ENCODE measurements at regions not wholly inside any gene's neighbourhood (a gene's known extent, or its start where the extent isn't known, plus 50 kb on each side); places are given as distances from the start of the nearest gene placed in this dataset.
"Not testable (repeated sequence)": the region's sequence is repeated elsewhere in the genome, so short reads cannot be mapped to it uniquely, and the experiment has no call there.

DNA sequence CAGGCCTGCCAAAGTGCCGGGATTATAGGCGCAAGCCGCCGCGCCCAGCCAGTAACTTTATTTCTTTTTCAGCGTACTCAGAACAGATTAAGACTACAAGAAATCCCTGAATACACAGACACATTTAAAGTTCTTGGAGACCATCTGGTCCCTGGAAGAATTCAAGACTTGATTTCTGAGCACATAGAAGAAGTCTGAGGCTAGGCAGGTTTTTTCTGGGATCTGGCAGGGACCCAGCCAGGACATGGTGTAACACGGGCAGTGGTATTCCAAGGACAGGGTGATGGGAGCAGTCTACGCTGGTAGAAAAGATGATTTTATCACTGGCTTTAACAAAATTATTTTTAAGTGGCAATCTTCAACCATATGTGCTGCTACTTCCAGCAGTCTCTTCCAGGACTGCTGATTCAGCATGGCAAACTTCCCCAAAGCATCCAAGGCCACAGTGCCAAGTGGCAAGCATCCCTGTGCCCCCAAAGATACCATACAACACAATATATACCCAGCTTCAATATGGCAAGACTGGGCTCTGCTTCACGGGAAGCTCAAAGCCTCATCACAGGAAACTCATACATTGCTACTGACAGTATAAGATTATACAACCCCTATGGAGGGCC, 105.2 kb upstream of the OR5AK2 start:
- no peak for DNase-seq

DNA sequence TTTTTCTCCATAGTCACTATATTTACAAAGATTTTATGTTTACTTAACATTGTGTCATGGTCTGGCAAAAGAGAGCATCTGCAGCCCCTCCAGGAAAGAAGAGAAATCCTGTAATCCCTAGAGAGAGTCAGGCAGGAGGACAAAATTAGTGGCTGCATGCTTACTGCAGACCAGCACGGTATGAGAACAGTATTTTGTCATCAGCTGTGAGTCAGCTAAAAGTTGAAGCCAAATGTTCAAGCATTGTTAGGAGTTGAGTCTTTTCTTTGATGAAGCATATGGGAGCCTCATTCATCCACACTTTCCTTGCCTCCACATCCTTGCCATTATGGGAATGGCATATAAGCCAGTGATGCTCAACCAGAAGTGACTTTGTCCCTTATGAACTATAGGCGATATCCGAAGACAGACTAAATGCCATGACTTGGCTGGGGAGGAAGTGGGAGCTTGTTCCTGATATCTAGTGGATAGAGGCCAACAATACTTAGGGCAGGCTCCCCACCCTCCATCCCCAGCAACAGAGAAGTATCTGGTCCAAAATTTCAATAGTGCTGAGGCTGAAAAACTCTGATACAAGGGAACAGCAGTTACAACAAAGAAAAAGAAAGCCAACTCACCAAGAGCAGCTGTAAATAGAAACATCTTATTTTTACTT, 112.0 kb upstream of the OR5AK2 start:
- DNase-seq = no peak

DNA sequence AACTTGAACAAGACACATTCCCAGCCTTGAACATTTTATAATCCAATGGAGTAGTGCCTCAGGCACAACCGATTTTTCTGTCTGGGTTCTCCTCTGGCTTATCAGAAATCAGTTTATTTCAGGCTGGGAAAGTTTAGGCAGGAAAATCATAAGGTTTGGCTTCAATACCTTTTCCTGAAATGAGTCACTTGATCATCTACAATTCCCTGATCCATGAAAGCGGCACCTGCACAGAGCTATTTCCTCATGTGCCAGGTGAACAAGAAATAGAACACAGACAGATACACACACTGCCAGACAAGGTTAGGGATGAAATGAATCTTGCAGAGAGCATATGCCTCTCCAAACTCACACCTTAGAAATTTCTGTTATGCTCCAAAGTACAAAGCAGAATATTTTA, 106.7 kb upstream of the OR9G4 start:
- DNase-seq = no peak

DNA sequence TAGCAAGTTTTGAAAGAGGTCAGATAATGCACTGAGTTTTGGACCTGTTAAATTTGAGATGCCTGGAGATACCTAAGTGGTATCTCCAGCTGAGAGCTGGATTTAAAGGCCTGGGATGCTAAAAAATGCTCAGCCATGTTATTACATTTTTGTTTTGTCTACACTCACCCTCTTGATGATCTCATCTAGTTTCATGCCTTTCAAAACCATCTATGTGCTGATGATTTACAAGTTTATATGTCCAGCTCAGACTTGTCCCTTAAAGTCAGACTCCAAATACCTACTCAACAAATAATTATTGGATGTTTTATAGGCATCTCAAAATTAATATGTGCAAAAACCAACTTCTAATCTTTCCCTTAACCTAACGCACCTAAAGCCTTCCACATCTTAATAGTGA, 103.6 kb upstream of the OR9G4 start:
- DNase-seq = no peak

DNA sequence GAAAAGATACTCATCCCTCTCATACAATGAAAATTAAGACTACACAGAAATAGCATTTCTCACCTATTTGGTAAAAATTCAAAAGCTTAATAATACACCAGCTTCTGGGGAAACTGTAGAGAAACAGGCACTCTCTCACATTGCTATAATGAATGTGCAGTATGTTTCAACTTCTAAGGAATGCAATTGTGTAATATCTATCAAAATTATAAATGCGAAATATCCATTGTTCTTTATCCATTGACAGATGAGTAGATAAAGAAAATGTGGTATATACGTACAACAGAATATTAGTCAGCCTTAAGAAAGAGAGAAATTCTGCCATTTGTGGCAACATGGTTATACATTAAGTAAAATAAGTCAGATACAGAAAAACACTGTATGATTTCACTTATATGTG, 101.4 kb upstream of the OR9G4 start:
- DNase-seq = no peak

DNA sequence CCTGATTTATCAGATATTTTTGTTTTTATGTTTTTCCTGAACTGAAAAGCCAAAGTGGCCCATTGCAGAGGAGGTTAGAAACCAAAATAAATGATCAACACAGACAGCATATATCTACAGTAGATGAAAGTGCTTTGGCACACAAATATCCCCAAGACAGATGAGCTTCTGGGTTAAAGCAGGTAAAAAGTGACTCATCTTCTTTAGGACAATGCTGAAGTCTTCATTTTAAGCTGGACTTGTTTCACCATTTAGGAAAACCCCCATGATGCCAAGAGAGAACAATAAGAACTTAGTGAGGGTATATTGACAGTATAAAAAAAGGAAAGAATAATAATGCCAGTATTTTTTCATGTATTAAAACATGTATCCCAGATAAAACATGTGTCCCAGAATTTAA, 100.8 kb upstream of the OR9G4 start:
- DNase-seq = no peak

DNA sequence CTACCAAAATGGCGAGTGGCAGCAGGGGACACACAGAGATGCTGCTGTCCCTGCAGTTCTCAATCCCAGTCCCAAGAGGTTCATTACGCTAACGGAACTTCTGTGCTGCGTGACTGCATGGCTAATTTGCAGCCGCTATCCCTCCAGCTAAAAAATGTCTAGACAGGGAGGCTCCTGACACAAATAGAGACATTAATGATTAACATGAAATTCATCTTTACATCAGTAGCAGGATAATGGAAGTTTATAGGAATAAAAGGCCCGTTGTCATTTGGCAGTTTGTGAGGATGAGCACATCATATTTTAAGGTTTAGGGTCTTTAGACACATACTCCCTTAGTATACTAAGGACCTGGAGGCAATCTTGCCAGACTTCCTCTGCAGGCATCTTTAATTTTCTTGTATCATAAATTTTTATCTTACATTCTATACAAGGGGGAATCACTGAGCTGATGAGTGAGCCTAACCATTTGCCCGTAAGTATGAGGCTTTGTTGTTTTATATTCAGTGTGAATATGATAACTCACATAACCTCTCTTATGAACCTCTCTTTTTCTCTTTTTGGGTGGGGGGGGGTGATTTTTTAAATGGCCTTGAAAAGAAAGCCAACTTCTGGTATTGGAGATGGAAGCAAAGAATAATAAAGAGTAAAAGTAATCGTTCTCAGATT, 99.8 kb upstream of the OR9G4 start:
- DNase-seq = no peak

DNA sequence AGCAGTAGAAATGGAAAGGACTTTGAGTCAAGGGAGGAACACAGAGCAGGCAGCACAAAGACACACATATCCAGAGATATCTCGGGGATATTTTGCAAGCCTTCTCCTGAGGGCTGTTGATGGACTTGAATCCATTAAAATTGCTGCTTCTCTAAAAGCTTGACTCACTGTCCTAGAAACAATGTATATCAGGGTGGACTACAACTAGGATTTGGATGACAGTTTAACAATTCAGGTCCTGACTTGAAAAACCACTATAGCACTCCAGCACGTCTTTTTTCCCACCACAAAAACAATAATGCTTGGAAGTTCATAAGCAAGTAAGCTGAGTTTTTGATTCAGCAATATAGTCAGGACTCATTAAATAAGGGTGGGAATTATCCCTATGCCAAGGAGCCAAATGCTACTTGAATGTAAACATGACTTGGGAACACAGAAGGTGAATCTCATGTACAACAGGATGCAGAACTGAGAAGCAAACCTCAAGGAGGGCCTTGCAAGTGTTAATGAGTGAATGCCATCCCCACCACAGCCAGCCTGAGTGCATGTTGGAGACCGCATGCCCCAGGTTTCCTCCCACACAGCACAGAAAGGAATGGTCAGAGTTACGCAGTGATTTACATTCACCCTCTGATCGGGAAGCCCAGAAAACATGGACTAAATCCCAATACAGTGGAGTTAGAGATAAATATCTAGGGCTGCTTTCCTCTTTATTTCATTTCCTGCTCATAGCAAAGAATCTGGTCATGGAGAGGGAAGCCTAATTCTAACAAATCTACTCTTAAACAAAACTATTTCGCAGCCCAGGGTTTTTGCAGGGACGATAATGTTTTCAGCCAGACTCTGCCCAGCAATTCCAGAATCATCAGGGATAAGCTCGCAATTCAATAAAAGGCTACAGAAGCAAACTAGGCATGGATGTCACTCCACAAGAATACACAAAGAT, 98.4 kb upstream of the OR9G4 start:
- DNase-seq = no peak

DNA sequence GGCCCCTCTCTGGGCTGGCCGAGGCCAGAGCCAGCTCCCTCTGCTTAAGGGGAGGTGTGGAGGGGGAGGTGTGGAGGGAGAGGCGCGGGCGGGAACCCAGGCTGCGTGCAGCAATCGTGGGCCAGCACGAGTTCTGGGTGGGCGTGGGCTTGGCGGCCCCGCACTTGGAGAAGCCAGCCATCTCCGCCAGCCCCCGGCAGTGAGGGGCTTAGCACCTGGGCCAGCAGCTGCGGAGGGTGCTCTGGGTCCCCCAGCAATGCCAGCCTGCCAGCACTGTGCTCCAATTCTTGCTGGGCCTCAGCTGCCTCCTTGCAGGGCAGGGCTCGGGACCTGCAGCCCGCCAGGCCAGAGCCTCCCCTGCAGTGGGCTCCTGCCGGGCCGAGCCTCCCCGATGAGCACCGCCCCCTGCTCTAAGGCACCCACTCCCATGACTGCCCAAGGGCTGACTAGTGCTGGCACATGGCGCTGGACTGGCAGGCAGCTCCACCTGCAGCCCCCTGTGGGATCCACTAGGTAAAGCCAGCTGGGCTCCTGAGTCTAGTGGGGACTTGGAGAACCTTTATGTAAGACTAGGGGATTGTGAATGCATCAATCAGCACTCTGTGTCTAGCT, 96.7 kb upstream of the OR9G4 start:
- no peak for DNase-seq

DNA sequence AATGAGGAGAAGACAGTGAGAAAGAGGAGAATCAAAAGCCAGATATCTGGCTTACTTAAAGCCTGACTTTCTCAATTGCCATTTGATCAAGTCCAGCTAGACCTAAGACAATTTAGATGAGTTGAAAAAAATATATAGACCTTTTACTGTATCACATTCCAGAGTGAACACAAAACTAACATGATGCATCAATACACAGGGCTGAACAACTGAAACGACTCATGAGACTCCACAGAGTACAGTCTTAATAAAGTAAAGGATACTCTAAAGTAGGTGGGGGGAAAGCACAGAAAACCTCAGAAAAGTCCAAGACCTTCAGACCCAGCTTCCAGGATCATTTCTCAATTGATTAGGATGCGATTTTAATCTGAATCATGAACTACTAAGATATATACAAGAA, 95.3 kb upstream of the OR9G4 start:
- DNase-seq = no peak

DNA sequence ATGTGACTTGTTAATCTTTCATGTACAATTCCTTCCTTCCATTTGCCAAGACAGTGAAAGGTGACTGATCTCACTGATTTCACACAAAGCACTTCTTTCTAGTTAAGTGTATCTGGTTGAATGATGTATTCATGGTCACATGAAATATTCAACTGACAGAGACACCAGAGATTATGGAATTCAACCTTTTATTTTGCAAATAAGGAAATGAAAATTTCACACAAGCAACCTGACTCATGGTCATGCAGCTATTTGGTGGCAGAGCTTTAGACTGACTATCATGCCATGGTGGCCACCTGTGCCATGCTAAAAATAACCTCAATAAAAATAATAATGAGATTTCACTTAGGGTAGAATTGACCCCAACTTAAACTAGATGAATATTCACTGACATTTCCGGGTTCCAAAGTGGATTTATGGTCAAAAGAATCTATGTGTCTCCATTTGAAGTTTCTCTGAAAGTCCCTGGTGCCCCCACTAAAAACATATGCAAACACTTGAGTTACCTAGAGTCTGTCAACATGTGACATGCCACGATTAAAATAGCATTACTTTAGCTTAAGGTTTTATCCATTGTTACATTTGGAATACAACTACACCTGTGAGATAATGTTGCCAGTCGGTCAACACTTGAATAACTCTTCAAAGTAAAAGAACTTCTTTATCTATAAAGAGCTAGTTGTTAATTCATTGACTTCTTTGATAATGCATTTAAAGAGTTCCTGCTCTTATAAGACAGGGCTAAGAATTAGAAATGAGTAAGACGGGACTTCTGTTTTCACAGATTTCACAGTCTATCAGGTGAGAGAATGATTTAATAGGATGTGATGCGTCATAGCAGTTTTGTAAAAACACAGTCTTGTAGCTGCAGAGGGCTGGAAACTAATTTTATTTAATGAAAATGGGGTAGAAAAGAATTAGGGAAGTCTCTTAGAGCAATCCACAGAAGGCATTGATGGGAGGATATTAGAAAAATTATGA, 94.6 kb upstream of the OR9G4 start:
- no peak for DNase-seq

DNA sequence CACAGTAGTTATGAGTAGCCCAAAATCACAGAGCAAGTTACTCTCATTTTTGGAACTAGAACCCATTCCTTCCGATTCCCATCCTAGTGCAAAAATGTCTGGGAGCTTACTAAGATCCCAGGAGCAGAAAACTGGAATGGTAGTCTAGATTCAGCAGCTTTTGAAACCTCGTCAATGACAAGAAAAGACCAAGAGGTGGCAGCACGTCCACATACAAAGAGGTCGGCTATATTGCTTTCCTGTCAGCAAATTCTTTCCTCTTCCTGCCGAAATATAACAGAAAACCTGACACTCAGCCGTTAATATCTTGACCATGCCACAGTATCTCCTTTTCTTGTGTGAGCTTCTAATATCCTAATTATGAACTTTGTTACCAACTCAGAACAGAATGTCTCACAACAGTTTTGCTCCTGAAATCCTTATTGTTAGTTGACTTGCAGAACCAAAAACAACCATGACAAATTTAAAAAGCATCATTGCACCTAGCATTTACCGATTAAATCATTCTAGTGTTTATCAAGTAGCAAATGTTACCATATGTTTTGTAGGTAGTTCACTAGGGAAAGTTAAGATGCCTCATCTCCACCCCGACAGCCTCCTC, 92.8 kb upstream of the OR9G4 start:
- peak in 17 of 51 donors; percentile 2 to 50 (median 15) for DNase-seq

DNA sequence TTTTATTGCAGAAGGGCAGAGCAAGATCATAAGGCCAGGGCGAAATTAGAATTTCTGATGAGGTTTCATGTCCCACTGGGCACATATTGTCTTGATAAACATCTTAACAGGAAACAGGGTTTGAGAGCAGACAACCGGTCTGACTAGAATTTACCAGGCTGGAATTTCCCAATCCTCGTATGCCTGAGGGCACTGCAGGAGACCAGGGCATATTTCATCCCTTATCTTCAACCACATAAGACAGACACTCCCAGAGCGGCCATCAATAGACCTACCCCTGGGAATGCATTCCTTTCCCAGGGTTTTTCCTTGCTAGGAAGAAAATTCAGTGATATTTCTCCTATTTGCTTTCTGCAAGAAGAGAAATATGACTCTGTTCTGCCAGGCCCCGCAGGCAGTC, 78.9 kb upstream of the OR9G4 start:
- DNase-seq = not testable (repeated sequence)

DNA sequence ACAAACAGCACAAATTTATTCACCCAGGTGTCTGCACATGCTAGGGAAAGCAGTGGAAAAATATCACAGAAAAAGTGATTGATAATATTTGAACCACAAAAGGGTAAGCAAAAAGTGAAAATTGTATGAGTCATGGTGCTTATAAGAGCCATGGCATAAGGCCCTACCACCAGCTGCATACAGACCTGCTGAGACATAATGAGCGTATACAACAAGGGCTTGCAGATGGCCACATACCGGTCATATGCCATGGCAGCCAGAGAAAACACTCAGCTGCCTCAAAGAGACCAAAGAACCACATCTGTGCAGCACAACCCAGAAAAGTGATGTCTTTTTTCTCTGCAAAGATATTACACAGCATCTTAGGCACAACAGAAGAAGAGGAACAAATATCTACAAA, 71.4 kb upstream of the OR9G4 start:
- no peak for DNase-seq

DNA sequence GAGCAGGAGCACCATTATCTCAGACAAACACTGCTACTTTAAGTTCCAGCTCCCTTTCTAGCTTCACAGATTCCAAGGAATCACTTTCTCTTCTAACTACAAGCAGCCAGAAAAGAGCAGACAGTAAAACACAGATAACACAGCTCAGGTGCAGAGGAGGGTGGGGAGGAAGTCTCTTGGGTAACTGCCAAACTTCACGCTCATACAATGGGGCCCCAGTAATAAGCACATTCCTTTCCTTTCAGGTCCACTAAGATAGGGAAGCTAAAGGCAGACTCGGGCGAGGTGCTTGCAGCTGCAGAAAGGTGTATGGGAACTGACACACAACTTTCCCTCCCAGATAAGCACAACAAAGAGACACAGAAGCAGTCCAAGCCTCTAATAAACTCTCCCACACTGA, 69.2 kb upstream of the OR9G4 start:
- DNase-seq = no peak

DNA sequence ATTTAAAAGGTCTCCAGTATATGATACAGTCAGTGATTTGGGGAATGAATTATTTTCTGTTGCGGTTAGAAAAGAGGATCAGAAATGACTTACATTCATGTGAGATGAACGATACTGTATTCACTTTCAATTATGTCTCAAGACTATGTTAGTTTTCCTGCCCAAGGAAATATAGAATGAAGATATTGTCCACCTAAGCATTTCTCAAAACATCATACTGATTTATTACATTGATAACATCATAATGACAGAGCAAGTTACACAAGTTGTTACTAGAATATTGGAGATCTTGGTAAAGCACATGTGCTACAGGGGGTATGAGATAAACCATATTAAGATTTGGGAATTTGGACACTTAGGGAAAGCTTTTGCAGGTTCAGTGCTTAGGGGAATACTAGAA, 67.8 kb upstream of the OR9G4 start:
- no peak for DNase-seq

DNA sequence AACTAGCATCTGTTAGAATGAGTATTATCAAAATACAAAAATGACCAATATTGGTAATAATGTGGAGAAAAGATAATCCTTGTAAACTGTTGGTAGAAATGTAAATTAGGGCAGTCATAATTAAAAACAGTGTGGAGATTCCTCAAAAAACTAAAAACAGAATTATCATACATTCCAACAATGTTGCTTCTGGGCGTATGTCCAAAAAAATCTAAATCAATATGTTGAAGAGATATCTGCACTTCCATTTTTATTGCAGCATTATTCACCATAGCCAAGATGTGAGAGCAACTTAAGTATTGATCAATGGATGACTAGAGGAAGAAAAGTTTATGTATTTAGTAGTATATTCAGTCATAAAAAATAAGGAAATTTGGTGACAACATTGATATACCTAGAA, 59.8 kb upstream of the OR9G4 start:
- no peak for DNase-seq

DNA sequence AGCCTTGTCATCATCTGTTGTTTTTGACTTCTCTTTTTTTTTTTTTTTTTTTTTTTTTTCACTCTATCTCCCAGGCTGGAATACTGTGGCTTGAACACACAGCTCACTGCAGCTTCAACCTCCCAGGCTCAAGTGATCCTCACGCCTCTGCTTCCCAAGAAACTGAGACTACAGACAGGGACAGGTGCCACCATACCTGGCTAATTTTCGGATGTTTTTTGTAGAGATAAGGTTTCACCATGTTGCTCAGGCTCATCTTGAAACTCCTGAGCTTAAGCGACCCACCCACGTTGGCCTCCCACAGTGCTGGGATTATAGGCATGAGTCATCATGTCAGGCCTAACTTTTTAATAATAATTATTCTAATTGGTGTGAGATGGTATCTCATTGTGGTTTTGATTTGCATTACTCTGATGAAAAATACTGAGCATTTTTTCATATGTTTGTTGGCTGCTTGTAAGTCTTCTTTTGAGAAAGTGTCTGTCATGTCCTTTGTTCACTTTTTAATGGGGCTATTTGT, 51.3 kb upstream of the OR9G4 start:
- DNase-seq = no peak
